Loucy (cell line): ENCODE measurements at regions not wholly inside any gene's neighbourhood (a gene's known extent, or its start where the extent isn't known, plus 50 kb on each side); places are given as distances from the start of the nearest gene placed in this dataset.

Source experiments
- H2AFZ ChIP-seq: fragments of 200-600 bp; sonication (generic); 2 replicates; pipeline ENCODE4 v1.6.0; 2016; ENCODE audit warnings: antibody characterized with exemption, mild to moderate bottlenecking, low read length, moderate library complexity
- H3F3A ChIP-seq: fragments of 200-600 bp; 2 replicates; pipeline ENCODE4 v1.6.0; 2016; ENCODE audit warnings: antibody characterized with exemption, low read depth, mild to moderate bottlenecking
- H3K27me3 ChIP-seq: fragments of 200-600 bp; sonication (generic); 2 replicates; pipeline ENCODE4 v1.6.1; 2014; ENCODE audit warnings: low read length, mild to moderate bottlenecking; ENCODE audit not compliant: insufficient read depth, poor library complexity, severe bottlenecking
- H3K36me3 ChIP-seq: fragments of 200-600 bp; sonication (generic); 2 replicates; pipeline ENCODE4 v1.6.1; 2016; ENCODE audit warnings: low read length; ENCODE audit not compliant: insufficient read depth
- H3K4me1 ChIP-seq: fragments of 200-600 bp; sonication (generic); 2 replicates; pipeline ENCODE4 v1.5.1; 2014; ENCODE audit warnings: low read length, mild to moderate bottlenecking; ENCODE audit not compliant: insufficient read depth, poor library complexity, severe bottlenecking
- H3K4me2 ChIP-seq: fragments of 200-600 bp; sonication (generic); 2 replicates; pipeline ENCODE4 v1.6.0; 2014; ENCODE audit warnings: antibody characterized with exemption, low read length, low read depth, mild to moderate bottlenecking; ENCODE audit not compliant: poor library complexity, severe bottlenecking
- H3K4me3 ChIP-seq: fragments of 200-600 bp; sonication (generic); 2 replicates; pipeline ENCODE4 v1.5.1; 2014; ENCODE audit warnings: low read length, mild to moderate bottlenecking, mixed read lengths; ENCODE audit not compliant: poor library complexity, severe bottlenecking
- H3K79me2 ChIP-seq: fragments of 200-600 bp; sonication (generic); 2 replicates; pipeline ENCODE4 v1.6.1; 2014; ENCODE audit warnings: low read length; ENCODE audit not compliant: insufficient read depth
- H3K9ac ChIP-seq: fragments of 200-600 bp; sonication (generic); 2 replicates; pipeline ENCODE4 v1.6.0; 2014; ENCODE audit warnings: mild to moderate bottlenecking, low read depth, low read length, moderate library complexity; ENCODE audit not compliant: poor library complexity, severe bottlenecking
- H3K9me2 ChIP-seq: fragments of 200-600 bp; sonication (generic); replicated peaks from 2 replicates; pipeline ENCODE4 v1.6.1; 2016; ENCODE audit warnings: low read depth, low read length, mixed read lengths
- H3K9me3 ChIP-seq: fragments of 200-600 bp; sonication (generic); 2 replicates; pipeline ENCODE4 v1.6.1; 2014; ENCODE audit warnings: mild to moderate bottlenecking, antibody characterized with exemption, low read length, low read depth; ENCODE audit not compliant: insufficient read depth
- H4K20me1 ChIP-seq: fragments of 200-600 bp; sonication (generic); 2 replicates; pipeline ENCODE4 v1.6.0; 2014; ENCODE audit warnings: antibody characterized with exemption, low read length, mild to moderate bottlenecking; ENCODE audit not compliant: insufficient read depth, poor library complexity, severe bottlenecking
- CTCF ChIP-seq: fragments of 200-600 bp; sonication (generic); conservative IDR thresholded peaks from 2 replicates; pipeline ENCODE4 v1.5.1; 2014; ENCODE audit warnings: mild to moderate bottlenecking, antibody characterized with exemption, low read length
- EZH2phosphoT487 ChIP-seq: fragments of 200-600 bp; IDR thresholded peaks from 2 replicates; pipeline ENCODE4 v1.6.1; 2018; ENCODE audit warnings: antibody characterized with exemption, mild to moderate bottlenecking, moderate library complexity, borderline replicate concordance

DNA sequence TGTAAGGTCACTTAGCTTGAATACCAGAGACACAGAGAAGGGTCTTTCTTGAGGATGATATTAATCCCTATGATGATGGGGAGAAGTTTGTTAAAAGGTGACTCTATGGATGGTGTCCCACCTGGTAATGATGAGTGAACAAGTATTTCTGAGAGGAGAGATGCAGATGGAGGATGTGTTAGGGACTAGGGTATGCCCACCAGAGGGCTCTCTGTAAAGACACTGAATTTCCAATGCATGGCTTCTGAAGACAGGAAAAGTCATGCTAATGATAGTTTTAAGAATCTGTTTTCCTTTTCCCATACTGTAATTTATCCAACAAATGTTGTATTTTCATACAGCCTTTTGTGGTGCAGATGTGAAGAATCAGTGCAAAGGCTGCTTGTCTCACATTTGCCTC, 1250.9 kb upstream of the CELF2 start:
- no peak for TF ChIP-seq EZH2phosphoT487
- TF ChIP-seq CTCF = no peak
- H2AFZ ChIP-seq = no peak overlapping the region

DNA sequence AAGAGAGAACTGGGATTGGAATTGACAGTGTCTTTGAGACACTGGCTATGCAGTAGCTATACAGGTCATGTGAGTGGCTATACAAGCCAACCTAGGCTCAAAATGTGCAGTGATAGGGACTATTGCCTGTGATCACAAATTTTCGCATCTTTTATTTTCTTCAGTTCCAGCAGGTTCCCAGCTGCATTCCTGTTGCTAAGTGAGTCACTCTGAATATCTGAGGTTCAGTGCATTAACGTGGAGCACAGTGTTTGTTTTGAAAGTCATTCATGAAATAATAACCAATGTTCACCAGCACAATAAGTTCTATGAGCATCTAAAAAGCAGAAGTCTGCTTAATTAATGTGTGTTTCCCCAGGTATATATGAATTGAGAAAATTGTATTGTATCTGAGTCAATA, 1236.0 kb upstream of the CELF2 start:
- Histone ChIP-seq H3K9me3 (no peaks in the 10 kb centered on the region), H3F3A (no peaks in the 10 kb centered on the region), H3K36me3 (no peaks in the 10 kb centered on the region), H3K9me2 (no peaks in the 10 kb centered on the region), H3K9ac (no peak overlapping the region), H3K79me2 (no peaks in the 10 kb centered on the region), H3K4me3 (no peak overlapping the region), H3K27me3 (no peaks in the 10 kb centered on the region), H2AFZ (no peak overlapping the region), H4K20me1 (no peaks in the 10 kb centered on the region), H3K4me2 (no peak overlapping the region), H3K4me1 (no peaks in the 10 kb centered on the region)
- no peak for TF ChIP-seq CTCF
- TF ChIP-seq EZH2phosphoT487 = no peak

More for the DNA sequence above, 1250.9 kb upstream of the CELF2 start:
- no peaks in the 10 kb centered on the region for H3K36me3 ChIP-seq
- no peak overlapping the region for H3K4me2 ChIP-seq
- H3K9me3 ChIP-seq = no peaks in the 10 kb centered on the region
- no peaks in the 10 kb centered on the region for H3K79me2 ChIP-seq
- H3K9me2 ChIP-seq = no peaks in the 10 kb centered on the region
- H4K20me1 ChIP-seq = no peaks in the 10 kb centered on the region
- no peaks in the 10 kb centered on the region for H3K27me3 ChIP-seq
- no peak overlapping the region for H3K4me3 ChIP-seq
- H3K9ac ChIP-seq = no peak overlapping the region
- no peaks in the 10 kb centered on the region for H3K4me1 ChIP-seq
- no peaks in the 10 kb centered on the region for H3F3A ChIP-seq

GRCh38 chr10:9786101-9786500, 1231.6 kb upstream of the CELF2 start:
- Histone ChIP-seq H3K36me3 (no peaks in the 10 kb centered on the region), H4K20me1 (no peaks in the 10 kb centered on the region), H3K9me3 (no peaks in the 10 kb centered on the region), H2AFZ (no peak overlapping the region), H3K9me2 (no peaks in the 10 kb centered on the region), H3K4me2 (no peak overlapping the region), H3F3A (no peaks in the 10 kb centered on the region), H3K4me3 (no peak overlapping the region), H3K27me3 (no peaks in the 10 kb centered on the region), H3K9ac (no peak overlapping the region), H3K79me2 (no peaks in the 10 kb centered on the region), H3K4me1 (no peaks in the 10 kb centered on the region)
- TF ChIP-seq EZH2phosphoT487 = no peak
- no peak for TF ChIP-seq CTCF
